ENCODE measurements at regions not wholly inside any gene's neighbourhood (a gene's known extent, or its start where the extent isn't known, plus 50 kb on each side); places are given as distances from the start of the nearest gene placed in this dataset.
A peak's percentile ranks its signal among the peaks of the same experiment; 100 is the strongest.

- TF ChIP-seq ZNF687 (IDR thresholded peaks at IDR 0.05) = peak; percentile 54; the same call in 1 of the 2 replicates
- TF ChIP-seq, protein P1, sequence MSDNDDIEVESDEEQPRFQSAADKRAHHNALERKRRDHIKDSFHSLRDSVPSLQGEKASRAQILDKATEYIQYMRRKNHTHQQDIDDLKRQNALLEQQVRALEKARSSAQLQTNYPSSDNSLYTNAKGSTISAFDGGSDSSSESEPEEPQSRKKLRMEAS (IDR thresholded peaks at IDR 0.05; ENCODE audit: low read depth, low read length) = peak; percentile 80; the same call in 1 of the 2 replicates
- peak; percentile 29; the same call in 1 of the 2 replicates for TF ChIP-seq POLR2A (IDR thresholded peaks at IDR 0.05; ENCODE audit: low read depth, low read length)
- TF ChIP-seq KDM1A (IDR thresholded peaks at IDR 0.05; ENCODE audit: borderline replicate concordance) = no peak
- TF ChIP-seq CHD2 (IDR thresholded peaks at IDR 0.05; ENCODE audit: borderline replicate concordance, low read depth, low read length) = 0 out of 2 replicates have a peak, but pooled peaks have one; percentile 34
These were observed 253.1 kb downstream of the EFCAB11 start (continued) for GRCh38 chr14:89701211-89702043.

DNA sequence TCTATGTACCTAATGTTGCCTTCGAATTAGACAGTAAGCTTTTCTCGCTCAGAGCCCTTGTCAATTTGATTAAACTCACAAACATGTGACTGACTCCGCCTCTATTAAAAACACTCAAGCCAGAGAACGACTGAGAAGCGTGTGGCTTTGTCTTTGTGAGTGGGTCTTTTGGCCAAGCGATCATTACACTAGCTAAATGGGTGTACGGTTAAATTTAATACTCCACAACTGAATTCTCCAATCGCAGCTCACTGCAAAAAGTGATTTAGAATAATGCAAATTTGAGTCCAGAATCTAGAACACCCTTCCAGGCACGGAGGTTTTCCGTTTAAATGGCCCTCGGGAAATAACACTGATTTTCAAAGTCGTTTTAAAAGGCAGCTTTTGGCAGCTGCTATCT lies 253.7 kb downstream of the EFCAB11 start:
- no peak overlapping the region for H2AFZ ChIP-seq (ENCODE audit: control insufficient read depth, low read depth, low read length)
- ATAC-seq (no peak), FAIRE-seq (no peak), DNase-seq (ENCODE audit: low read depth, low spot score) (no peak)
- BruUV-seq (replicated peaks) = no TSS peak
- in situ Hi-C loops (cut with MboI) (no loop called here), intact Hi-C loops (cut with micrococcal nuclease; ENCODE audit: unreplicated experiment) (no loop called here)
- H3K4me3 ChIP-seq = peak overlapping the region; percentile 61; the same call in 1 of the 2 replicates
- no peaks in the 10 kb centered on the region for H3K27me3 ChIP-seq (replicated peaks in 1 of 2; ENCODE audit: control insufficient read depth in 2 of 2, insufficient read depth in 2 of 2, low read length in 1 of 2)
- ChIA-PET RAD21 (ENCODE audit: unreplicated experiment) (interaction anchor here (0.5 kb wide), 1 partner anchor 20 kb away, joined by 5 read pairs; no protein-coding TSS in a partner anchor), POLR2A (interaction anchor here (0.5 kb wide), 1 partner anchor 172 kb away, joined by 4 read pairs; no protein-coding TSS in a partner anchor), CTCF (interaction anchor here (0.6 kb wide), 1 partner anchor 131 kb away, joined by 5 read pairs; no protein-coding TSS in a partner anchor), SMC1A (ENCODE audit: uncharacterized antibody, unreplicated experiment) (interaction anchor here (1.2 to 1.6 kb wide), 2 partner anchors 58 to 107 kb away, joined by 3 read pairs; no protein-coding TSS in a partner anchor)
- H3K4me2 ChIP-seq (ENCODE audit: control insufficient read depth, insufficient read depth) = no peak overlapping the region
- no peaks in the 10 kb centered on the region for H3K79me2 ChIP-seq (ENCODE audit: control insufficient read depth, insufficient read depth, low read length)
- H3K27ac ChIP-seq (ENCODE audit: control insufficient read depth, insufficient read depth) = no peak overlapping the region
- H3K9me3 ChIP-seq (replicated peaks; ENCODE audit: control insufficient read depth, insufficient read depth, low read length) = no peaks in the 10 kb centered on the region; the same call in 2 of the 3 replicates
- H4K20me1 ChIP-seq (ENCODE audit: control insufficient read depth, insufficient read depth) = no peaks in the 10 kb centered on the region
- H3K9ac ChIP-seq (ENCODE audit: control insufficient read depth, insufficient read depth, low read length) = no peak overlapping the region
- no peaks in the 10 kb centered on the region for H3K36me3 ChIP-seq (ENCODE audit: control insufficient read depth in 2 of 2, insufficient read depth in 2 of 2, low read length in 1 of 2)
- H3K4me1 ChIP-seq (ENCODE audit: control insufficient read depth, insufficient read depth, low read length) = no peaks in the 10 kb centered on the region; the same call in 1 of the 2 replicates
- 89% methylated on average over 12 of the region's 12 CpGs for WGBS (ENCODE audit: insufficient coverage, insufficient replicate concordance, low lambda C conversion rate, missing lambda C conversion rate)
- TF ChIP-seq, protein P2, sequence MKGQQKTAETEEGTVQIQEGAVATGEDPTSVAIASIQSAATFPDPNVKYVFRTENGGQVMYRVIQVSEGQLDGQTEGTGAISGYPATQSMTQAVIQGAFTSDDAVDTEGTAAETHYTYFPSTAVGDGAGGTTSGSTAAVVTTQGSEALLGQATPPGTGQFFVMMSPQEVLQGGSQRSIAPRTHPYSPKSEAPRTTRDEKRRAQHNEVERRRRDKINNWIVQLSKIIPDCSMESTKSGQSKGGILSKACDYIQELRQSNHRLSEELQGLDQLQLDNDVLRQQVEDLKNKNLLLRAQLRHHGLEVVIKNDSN (IDR thresholded peaks at IDR 0.05; ENCODE audit: borderline replicate concordance, extremely low read length, insufficient read depth, low read depth, low read length) = no peak
- TF ChIP-seq ZNF384 (IDR thresholded peaks at IDR 0.05; ENCODE audit: borderline replicate concordance, low read depth, low read length) = no peak
- TF ChIP-seq NKRF (conservative IDR thresholded peaks at IDR 0.05) = no peak
- no peak for TF ChIP-seq RUNX3 (IDR thresholded peaks at IDR 0.05; ENCODE audit: low read length)
- no peak for TF ChIP-seq TAF1 (IDR thresholded peaks at IDR 0.05; ENCODE audit: borderline replicate concordance, low read depth, low read length)
- TF ChIP-seq MXI1 (IDR thresholded peaks at IDR 0.05; ENCODE audit: low read depth, low read length) = no peak

Data from GM12878 (cell line).